Body of pancreas (tissue), 4 donors: ENCODE measurements at regions not wholly inside any gene's neighbourhood (a gene's known extent, or its start where the extent isn't known, plus 50 kb on each side); places are given as distances from the start of the nearest gene placed in this dataset.

ENCODE experiments used
- ATAC-seq: fragments of 150-250 bp; one replicate; pipeline ENCODE4 v1.9.1; 2016
- DNase-seq, 4 donors: peaks; one replicate each; pipeline ENCODE4 v3.0.0-alpha.2; 2019
- H3K27ac ChIP-seq, 4 donors: fragments of 200-600 bp; sonication (generic); 1 replicate in 3 of 4; 2 replicates in 1 of 4; pipeline versions ENCODE4 v1.5.1 to v1.6.1; 2016 to 2019; ENCODE audit warnings: mild to moderate bottlenecking in 1 of 4, mixed read lengths in 1 of 4, moderate library complexity in 1 of 4
- H3K27me3 ChIP-seq, 2 donors: fragments of 200-600 bp; sonication (generic); one replicate each; pipeline ENCODE4 v1.6.0; 2016; ENCODE audit warnings: mild to moderate bottlenecking in 1 of 2
- H3K36me3 ChIP-seq, 2 donors: fragments of 200-600 bp; sonication (generic); replicated peaks in 1 of 2; 2 replicates each; pipeline ENCODE4 v1.5.1; 2016; ENCODE audit warnings: low read depth in 2 of 2; ENCODE audit not compliant: insufficient read depth in 1 of 2
- H3K4me1 ChIP-seq: fragments of 200-600 bp; sonication (generic); one replicate; pipeline ENCODE4 v1.6.0; 2016
- H3K4me3 ChIP-seq, 2 donors: fragments of 200-600 bp; sonication (generic); 1 replicate in 1 of 2; 2 replicates in 1 of 2; pipeline ENCODE4 v1.5.1; 2016 to 2019
- H3K9me3 ChIP-seq, 3 donors: fragments of 200-600 bp; sonication (generic); 1 replicate in 2 of 3; 2 replicates in 1 of 3; pipeline ENCODE4 v1.5.1; 2016
- CTCF ChIP-seq, 7 experiments: fragments of 450-650 bp in 4 of 7; fragments of 200-600 bp in 3 of 7; sonication (generic) in 3 of 7; IDR thresholded peaks; one replicate each; pipeline ENCODE4 v1.5.1; 2016 to 2019; ENCODE audit warnings: antibody characterized with exemption in 7 of 7
- POLR2A ChIP-seq, 3 donors: fragments of 450-650 bp; IDR thresholded peaks; one replicate each; pipeline ENCODE4 v1.6.1; 2016; ENCODE audit warnings: antibody characterized with exemption in 3 of 3, mild to moderate bottlenecking in 2 of 3
- WGBS, 2 donors: methylation state at CpG; one replicate each; pipeline ENCODE4 v1.1.5; 2017; 5-methylcytosine and 5-hydroxymethylcytosine counted together
- intact Hi-C: fragments of 100-400 bp; cut with DNase I; formaldehyde crosslinking; loops from one replicate; pipeline ENCODE4 v1.15.1; 2023

GRCh38 chr18:35876243-35876642, 96.2 kb upstream of the RMP24 start:
- 20 to 54% methylated on average over 1 of the region's 1 CpG for WGBS, 2 donors
- no peak for ATAC-seq
- no peak for DNase-seq

GRCh38 chr18:35880788-35881455, 91.6 kb upstream of the RMP24 start:
- no peak for TF ChIP-seq POLR2A (IDR thresholded peaks at IDR 0.05)
- TF ChIP-seq CTCF (IDR thresholded peaks at IDR 0.05): no peak
- Histone ChIP-seq H3K9me3 (no peaks in the 10 kb centered on the region), H3K36me3 (no peaks in the 10 kb centered on the region), H3K27ac (no peak overlapping the region), H3K4me3 (no peak overlapping the region), H3K4me1 (no peaks in the 10 kb centered on the region), H3K27me3 (no peaks in the 10 kb centered on the region)
- DNase-seq: no peak
- WGBS, 2 donors: 74 to 80% methylated on average over 9 of the region's 9 CpGs
- no peak for ATAC-seq
- intact Hi-C loops: no loop called here

More at GRCh38 chr18:35876243-35876642, 96.2 kb upstream of the RMP24 start:
- Histone ChIP-seq H3K4me1 (no peaks in the 10 kb centered on the region), H3K36me3 (no peaks in the 10 kb centered on the region), H3K27ac (no peak overlapping the region), H3K9me3 (no peaks in the 10 kb centered on the region), H3K4me3 (no peak overlapping the region), H3K27me3 (no peaks in the 10 kb centered on the region)
- no peak for TF ChIP-seq POLR2A (IDR thresholded peaks at IDR 0.05)
- no peak for TF ChIP-seq CTCF (IDR thresholded peaks at IDR 0.05)
- intact Hi-C loops: no loop called here

- intact Hi-C loops: no loop called here
- ATAC-seq: no peak
- Histone ChIP-seq H3K9me3 (peaks cover 0 to 10% (median 0%) of the 10 kb centered on the region in 3 donors), H3K4me3 (no peak overlapping the region), H3K27me3 (no peaks in the 10 kb centered on the region), H3K27ac (no peak overlapping the region), H3K4me1 (no peaks in the 10 kb centered on the region), H3K36me3 (no peaks in the 10 kb centered on the region)
- no peak for DNase-seq
- no peak for TF ChIP-seq CTCF (IDR thresholded peaks at IDR 0.05)
- no peak for TF ChIP-seq POLR2A (IDR thresholded peaks at IDR 0.05)
- WGBS, 2 donors: 14 to 21% methylated on average over 5 of the region's 5 CpGs
These were observed 84.2 kb upstream of the RMP24 start for GRCh38 chr18:35888329-35888728.

- intact Hi-C loops: no loop called here
- 79 to 95% methylated on average over 1 of the region's 1 CpG for WGBS, 2 donors
- TF ChIP-seq POLR2A (IDR thresholded peaks at IDR 0.05) (no peak), CTCF (IDR thresholded peaks at IDR 0.05) (no peak)
- Histone ChIP-seq H3K4me3 (no peak overlapping the region), H3K27me3 (no peaks in the 10 kb centered on the region), H3K36me3 (no peaks in the 10 kb centered on the region), H3K4me1 (no peaks in the 10 kb centered on the region), H3K9me3 (peaks cover 0 to 10% (median 0%) of the 10 kb centered on the region in 3 donors), H3K27ac (no peak overlapping the region)
- DNase-seq (no peak), ATAC-seq (no peak)
These were observed 82.8 kb upstream of the RMP24 start for GRCh38 chr18:35889677-35890076.

GRCh38 chr18:35890323-35890722, 82.2 kb upstream of the RMP24 start:
- intact Hi-C loops: no loop called here
- Histone ChIP-seq H3K27me3 (no peaks in the 10 kb centered on the region), H3K9me3 (peaks cover 0 to 10% (median 0%) of the 10 kb centered on the region in 3 donors), H3K4me3 (no peak overlapping the region), H3K4me1 (no peaks in the 10 kb centered on the region), H3K27ac (no peak overlapping the region), H3K36me3 (no peaks in the 10 kb centered on the region)
- ATAC-seq (no peak), DNase-seq (no peak)
- WGBS, 2 donors: 30 to 37% methylated on average over 3 of the region's 3 CpGs
- no peak for TF ChIP-seq POLR2A (IDR thresholded peaks at IDR 0.05)
- no peak for TF ChIP-seq CTCF (IDR thresholded peaks at IDR 0.05)
